GM18861 (cell line): ENCODE measurements at regions not wholly inside any gene's neighbourhood (a gene's known extent, or its start where the extent isn't known, plus 50 kb on each side); places are given as distances from the start of the nearest gene placed in this dataset.
"Not testable (repeated sequence)": the region's sequence is repeated elsewhere in the genome, so short reads cannot be mapped to it uniquely, and the experiment has no call there.

ENCODE experiments used
- ATAC-seq: cut with Tn5 transposase; IDR thresholded peaks from one replicate; pipeline ENCODE4 v1.9.1; 2021; ENCODE audit not compliant: unreplicated experiment

DNA sequence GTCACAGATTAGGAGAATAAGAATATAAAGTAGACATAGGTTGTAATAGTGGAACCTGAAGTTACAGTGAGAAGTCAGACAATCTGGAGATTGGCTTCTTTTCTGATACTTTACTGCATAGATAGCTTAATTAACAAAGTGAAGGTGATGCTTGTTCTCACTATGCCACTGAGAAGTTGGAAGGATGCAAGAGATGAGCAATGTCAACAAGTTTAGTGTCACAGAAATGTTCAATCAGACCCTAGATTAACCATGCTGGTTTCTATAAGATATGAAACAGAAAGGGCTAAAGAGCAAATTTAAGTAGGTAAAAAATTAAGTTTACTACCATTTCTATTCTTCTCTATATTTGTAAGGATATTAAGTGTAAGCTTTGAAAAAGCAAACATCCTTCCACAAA is 838.6 kb upstream of the SORCS1 start:
- no peak for ATAC-seq

DNA sequence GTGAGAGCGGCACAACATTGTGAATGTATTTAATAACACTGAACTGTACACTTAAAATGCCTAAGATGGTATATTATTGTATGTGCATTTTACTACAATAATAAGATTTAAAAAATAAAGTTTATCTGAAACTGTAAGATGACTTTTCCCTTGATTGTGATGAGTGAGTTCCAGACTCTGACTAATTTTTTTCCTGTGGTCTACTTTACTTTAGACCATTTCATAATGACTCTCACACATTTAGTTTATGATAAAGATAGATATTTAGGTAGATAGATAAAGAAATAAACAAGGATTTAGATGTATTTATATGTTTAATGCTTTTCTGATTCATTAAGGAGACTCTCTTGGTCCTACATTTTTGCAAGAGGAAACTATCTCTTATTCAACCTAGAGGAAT is 835.9 kb upstream of the SORCS1 start:
- no peak for ATAC-seq

DNA sequence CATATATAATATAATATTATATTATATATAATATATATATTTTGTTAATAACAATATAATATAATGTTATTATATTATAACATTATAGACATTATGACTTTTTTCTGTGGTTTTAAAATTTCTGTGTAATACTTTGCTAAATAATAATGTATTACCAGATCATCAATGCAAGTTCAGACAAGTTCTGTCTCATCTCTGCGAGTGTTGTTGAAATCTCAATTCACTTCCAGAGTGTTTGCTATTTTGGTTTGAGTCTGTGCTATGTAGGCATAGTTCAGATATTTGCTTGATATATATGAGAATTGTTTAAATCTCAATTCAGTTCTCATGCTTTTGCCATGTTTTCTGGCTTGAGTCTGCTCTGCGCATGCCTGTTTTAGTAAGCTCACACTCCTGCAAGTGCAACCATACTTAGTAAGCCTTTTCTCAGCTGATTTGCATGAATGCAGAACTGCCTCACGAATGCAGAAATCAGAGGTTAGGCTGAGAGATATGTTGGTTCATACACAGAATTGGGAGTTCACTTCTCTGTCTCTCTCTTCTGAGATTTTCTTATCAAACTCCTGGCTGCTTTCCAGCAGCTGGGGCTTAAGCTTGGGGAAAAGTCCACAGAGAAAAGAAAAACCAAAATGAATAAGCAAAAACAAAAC is 830.2 kb upstream of the SORCS1 start:
- no peak for ATAC-seq

DNA sequence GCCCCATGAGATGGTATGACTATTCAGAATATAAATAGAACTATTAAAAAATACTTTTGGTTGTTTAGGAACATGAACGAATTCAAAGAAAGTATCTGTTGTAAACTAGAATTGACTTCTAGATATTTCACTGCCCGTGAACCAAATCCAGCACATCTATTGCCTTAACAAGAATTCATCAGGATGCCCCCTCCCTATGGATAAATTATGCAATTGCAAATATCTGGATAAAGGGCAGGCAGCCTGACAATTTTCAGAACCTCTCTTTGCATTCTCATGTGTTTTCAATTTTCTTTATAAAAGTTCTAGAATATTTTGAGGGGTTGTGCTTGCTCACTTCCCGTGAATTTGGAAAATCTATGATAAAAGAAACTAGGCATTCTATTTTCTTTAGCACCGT is 822.1 kb upstream of the SORCS1 start:
- no peak for ATAC-seq

DNA sequence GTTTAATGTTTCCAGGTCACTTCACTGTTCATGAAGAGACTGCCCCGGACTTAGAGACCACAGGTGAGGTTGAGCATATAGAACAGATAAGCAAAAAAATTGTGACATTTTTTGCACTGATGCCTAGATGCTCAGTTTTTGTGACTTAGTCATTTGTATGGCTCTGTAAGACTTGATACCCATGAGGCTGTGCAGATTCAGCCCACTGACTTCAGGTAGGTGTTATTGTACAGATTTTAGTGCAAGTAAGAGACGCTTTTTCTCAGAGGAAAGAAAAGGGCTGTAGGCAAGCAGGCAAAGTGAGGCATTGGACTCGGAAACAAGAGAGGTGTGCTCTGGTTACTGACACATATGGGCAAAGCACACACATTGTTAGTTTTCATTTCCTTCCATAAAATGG is 820.1 kb upstream of the SORCS1 start:
- ATAC-seq: no peak

DNA sequence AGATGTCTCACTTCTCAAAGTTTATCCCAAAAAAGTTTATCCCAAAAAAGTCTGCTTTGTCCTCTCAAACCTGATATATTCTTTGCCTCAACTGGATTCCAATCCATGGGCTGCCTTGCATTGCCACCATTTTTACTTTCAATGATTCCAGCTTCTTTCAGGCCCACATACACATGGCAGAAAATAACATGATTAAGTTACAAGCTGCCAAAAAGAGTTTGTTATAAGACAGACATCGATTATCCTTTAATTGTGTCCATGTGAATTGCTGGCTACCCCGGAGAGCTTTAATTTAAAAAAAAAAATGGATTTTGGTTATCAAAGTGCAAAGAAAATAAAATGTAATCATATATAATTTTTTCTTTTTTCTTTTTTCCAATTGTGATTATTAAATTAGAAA is 819.6 kb upstream of the SORCS1 start:
- ATAC-seq: no peak

DNA sequence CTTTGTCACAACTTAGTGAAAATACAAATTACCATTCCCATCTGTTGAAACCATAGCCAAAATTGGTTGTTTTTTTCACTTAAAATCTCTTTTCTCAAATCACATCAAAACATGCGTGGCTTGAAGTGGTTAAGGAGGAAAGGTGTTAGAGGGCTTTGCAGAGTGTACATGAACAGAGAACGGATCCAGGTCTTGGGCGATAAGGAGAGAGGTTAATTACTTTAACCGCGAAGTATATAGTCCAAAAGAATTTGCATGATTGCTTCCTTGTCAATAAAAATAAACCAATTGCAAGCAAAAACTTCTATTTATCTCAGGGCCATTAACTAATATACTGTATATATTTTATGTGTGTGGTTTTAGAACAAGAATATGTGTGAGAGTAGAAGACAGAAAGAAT is 813.9 kb upstream of the SORCS1 start:
- ATAC-seq: no peak

DNA sequence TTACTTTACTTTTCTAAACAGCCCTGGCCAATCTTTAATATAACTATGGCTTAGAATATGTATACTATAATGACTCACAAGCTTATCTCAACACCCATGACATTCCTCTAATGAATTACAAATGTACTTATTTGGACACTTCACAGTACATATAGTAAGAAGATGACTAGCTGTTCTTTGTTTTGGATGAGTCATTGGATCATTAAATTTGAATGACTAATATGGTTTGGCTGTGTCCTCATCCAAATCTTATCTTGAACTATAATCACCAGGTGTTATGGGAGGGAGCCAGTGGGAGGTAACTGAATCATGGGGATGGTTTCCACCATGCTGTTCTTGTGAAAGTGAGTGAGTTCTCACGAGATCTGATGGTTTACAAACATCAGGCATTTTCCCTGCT is 807.5 kb upstream of the SORCS1 start:
- ATAC-seq: no peak

DNA sequence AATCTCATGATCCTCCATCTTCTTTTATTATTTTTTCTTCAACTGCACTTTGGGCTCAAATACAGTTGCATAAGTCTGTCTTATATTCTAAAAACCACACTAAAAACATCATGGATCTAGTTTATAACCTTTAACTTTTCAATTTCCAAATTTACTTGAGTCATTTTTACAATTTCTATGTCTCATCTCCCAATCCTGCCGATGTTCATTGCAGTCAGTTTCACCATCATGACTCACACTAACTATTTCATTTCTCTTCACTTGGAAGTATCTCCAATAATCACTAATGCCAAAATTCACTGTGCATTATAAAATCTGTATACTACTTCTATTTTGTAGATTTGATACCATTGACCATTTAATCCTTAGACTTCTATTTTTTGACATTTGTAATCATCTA is 806.9 kb upstream of the SORCS1 start:
- no peak for ATAC-seq

DNA sequence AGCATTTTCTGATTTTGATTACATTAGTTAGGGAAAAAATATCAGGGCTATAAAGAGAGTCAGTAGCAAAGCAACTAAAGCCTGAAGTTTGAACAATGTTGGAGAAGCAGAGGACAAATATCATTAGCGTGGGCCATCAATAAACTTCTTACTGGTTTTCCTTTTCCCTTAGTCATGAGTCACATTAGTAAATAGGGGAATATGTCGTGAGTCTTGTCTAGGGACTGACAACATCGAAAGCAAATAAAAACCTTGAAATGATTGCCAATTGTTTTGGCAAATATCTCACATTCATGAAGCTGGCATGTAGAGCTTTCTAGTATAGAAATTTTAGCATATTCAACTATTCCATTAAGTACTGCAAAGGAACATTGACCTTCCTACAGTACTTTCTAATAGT is 806.0 kb upstream of the SORCS1 start:
- ATAC-seq: no peak

DNA sequence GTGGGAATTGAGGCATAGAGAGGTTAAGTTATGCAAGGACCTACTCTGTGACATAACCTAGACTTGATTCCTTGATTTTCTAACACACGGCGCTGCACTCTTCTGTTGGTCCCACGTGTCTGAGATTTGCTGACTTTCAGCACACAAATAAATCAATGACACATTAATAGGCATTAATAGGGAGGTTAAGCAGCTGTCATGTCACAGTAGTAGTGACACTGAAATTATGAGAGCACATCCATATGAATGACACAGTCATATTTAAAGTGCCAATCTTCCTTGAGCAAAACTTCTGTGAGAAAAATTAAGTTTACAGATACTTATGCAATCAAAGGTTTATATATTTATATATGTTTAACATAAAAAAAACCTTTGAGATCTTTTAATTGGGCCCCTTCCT is 805.4 kb upstream of the SORCS1 start:
- no peak for ATAC-seq

DNA sequence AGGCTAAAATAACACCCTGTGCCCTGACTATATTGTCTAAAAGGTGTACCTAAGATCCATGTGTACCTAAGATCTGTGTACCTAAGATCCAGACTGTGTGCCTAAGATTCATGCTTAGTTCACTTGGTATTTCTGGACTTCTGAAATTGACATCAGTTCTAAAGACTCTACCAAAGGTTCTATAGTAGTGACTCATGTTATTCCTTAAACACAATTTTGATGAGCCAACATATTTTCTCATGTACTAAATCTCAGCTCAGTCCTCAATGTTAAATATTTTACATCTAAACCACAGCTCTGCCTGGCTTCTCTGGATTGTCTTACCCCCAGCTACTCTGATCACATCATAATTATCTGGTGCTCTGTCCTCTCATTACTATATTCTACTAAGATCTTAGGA is 802.3 kb upstream of the SORCS1 start:
- no peak for ATAC-seq

DNA sequence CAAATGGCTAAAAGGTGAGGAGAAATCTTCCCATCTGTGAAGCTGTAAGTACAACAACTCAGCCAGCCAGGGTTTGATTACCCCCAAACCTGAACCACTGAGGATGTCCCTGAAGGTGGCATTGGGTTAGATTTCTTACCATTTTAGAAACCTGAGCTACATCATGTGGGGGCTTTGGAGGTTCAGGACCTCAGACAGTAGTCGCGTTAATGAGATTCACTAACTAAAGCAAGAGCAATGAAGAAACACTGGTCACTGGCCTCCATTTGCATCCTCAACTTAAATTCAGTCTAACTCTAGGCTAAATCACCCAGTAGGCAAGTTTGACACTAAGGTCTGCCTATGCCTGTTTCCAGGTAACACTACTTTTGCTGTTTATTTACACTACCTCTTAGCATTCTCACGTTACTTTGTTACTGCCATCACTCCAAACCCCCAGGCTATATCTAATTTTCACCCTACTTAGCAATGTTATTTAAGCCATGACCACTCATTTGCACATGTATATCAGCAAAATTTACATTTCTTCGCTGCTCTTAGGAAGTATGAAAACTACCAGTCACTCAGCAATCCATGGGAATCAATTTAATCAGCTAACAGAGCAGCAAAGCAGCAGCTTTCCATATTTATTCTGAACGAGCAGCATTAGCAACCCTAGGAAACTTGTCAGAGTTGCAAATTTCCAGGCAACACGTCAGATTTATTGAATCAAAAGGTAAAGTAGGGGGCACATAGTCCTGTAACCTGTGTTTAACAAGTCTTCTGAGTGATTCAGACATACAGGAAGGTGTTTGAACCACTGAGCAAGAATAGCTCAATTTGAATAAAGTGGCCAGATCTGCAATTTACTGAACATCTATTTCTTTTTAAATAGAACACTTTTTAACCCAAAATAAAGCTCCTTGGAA is 788.4 kb upstream of the SORCS1 start:
- no peak for ATAC-seq

DNA sequence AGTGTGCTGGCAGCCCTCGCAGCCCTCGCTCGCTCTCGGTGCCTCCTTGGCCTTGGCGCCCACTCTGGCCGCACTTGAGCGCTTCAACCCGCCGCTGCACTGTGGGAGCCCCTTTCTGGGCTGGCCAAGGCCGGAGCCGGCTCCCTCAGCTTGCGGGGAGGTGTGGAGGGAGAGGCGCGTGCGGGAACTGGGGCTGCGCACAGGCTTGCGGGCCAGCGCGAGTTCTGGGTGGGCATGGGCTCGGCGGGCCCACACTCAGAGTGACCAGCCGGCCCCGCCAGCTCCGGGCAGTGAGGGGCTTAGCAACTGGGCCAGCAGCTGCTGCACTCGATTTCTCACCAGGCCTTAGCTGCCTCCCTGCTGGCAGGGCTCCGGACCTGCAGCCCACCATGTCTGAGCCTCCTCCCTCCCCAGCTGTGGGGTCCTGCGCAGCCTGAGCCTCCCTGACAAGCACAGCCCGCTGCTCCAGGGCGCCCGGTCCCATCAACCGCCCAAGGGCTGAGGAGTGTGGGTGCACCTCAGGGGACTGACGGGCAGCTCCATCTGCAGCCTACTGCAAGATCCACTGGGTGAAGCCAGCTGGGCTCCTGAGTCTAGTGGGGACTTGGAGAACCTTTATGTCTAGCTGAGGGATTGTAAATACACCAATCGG is 786.0 kb upstream of the SORCS1 start:
- ATAC-seq: not testable (repeated sequence)

DNA sequence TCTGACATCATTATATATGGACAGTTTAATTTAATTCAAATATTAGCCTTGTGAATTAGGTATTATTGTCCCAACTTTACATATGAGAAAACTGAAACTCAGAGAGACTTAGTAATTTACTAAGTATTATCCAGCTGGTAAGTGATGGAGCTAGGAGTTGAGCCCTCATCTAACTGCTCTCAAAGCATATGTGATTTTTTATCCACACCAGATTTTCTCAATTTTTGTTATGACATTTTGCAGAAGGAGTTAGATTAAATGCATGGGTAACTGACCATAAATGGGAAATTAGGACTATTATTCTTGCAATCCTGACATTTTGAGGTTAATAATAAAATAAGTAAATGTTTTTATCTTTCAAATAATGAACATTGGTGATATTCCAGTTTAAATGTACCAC is 778.3 kb upstream of the SORCS1 start:
- ATAC-seq: no peak

DNA sequence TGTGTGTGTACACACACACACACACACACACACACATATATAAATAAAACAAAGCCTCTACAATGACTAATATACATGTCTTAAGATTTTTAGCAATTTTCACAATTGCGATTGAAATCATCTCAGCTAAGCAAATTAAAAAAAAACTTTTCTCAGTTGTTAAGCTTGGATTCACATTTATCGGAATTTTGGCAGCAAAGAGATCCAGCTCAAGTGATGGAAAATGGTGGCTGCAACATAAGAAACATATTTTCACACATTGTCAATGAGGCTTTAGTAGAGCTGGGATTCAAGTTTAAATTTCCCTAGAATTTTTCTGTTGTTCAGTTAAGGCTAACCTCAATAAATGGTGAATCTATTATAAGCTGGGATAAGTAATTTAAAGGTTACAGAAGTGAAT is 768.6 kb upstream of the SORCS1 start:
- no peak for ATAC-seq

DNA sequence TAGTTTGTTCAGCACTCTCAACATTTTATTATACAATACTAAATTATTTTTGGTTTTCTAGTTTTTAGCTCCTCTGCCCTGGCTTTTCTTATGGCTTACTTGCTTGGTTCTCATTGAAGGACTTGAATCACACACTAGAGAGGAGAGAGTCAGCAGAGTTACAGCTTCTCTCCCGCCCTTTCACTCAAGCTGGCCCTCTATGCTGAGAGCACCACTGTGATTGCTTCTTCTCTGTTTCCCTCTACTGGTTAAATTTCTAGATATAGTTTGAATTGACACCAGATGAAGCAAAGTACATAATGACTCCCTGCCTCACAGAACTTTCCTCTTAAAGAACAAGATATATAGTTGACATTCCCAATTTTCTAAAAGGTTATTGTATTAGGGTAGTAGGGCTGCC is 767.3 kb upstream of the SORCS1 start:
- ATAC-seq: no peak

DNA sequence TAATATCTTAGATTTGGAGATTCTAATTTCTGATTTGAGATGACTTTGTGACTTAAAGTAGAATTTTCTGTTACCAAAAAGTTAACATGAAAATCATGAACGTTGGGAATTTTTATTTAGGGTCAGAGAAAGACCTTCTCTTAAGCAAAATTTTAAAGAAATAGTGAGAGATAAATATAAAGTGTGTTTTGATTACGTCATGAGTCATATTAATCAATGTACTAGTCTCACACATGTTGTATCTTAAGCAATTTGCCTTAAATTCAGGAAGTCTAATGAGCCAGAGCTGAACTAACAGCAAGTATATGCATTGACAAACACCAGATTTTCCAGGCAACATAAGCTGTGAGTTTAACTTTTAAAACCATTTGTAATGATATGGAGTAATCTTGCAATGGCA is 765.5 kb upstream of the SORCS1 start:
- ATAC-seq: no peak

DNA sequence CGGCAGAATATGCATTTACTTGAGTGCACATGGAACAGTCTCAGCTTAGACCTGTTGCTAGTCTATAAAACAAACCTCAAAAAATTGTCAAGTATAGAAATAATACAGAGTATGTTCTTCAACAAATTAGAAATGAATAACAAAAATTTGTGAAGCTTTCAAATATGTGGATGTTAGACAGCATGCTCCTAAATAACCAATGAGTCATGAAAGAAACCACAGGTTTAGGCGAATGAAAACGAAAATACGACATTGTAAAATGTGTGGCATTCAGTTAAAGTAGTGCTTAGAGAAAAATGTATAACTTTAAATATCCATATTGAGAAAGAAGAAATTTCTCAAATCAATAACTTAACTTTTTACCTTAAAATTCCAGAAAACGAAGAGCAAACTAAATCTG is 760.0 kb upstream of the SORCS1 start:
- ATAC-seq: no peak

DNA sequence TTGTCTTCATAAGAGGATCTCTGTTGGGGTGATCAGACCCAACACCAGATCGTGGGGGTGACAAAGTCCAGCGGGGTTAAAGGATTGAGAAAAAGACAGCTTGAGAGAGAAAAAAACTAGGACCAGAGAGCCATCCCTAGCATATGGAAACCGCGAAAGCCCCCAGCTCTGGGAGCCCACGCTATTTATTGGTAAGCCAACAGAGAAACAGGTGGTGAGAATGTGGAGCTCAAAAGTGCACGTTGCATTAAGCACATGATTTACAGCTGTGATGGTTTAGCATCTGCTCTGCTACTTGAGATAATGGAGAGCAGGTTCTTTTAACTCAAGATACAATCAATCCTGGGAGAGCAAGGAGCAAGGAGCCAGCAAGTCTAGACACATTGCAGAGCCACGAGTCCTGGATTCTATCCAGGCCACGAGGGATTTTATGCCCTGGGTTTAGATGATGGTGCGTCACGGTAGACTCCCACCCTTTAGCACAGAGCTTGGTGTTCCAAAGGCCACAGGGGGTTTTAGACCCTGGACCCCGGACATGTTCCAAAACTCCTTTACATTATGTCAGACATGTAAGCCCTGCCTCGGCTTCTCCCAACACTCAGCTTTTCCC is 755.2 kb upstream of the SORCS1 start:
- no peak for ATAC-seq

DNA sequence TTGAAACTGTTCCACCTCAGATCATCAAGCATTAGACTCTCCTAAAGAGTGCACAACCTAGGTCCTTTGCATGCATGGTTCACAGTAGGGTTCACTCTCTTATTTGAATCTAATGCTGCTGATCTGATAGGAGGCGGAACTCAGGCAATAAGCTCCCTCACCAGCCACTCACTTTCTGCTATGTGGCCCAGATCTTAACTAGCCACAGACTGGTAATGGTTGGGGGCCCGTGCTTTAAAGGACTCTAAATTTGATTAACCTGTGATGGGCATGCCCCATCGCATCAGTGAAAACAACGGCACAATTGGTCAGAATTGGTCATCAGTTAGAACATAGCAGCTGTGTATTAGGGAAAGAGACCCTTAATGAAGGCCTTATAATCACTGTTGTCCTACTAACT is 753.7 kb upstream of the SORCS1 start:
- no peak for ATAC-seq

DNA sequence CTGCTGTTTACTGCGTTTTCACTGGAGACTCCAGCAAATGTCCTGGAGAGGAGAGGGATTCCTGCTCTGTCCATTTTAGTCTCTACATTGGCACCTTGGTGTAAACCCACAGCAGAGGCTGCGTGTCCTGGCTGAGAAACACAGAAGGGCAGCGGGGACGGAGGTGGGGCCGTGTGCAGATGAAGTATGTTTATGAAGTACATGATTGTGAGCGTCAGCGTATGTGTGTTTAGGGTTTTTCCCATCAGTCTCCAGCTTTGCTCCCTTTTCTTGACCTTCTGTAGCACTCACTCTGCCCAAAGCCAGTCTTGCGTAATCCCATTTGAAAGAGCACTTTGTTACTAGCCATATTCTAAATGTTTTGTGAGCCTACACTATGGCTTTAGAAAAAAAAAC is 750.7 kb upstream of the SORCS1 start:
- ATAC-seq: no peak
